ENCODE measurements at regions not wholly inside any gene's neighbourhood (a gene's known extent, or its start where the extent isn't known, plus 50 kb on each side); places are given as distances from the start of the nearest gene placed in this dataset.
"Not testable (repeated sequence)": the region's sequence is repeated elsewhere in the genome, so short reads cannot be mapped to it uniquely, and the experiment has no call there.

DNA sequence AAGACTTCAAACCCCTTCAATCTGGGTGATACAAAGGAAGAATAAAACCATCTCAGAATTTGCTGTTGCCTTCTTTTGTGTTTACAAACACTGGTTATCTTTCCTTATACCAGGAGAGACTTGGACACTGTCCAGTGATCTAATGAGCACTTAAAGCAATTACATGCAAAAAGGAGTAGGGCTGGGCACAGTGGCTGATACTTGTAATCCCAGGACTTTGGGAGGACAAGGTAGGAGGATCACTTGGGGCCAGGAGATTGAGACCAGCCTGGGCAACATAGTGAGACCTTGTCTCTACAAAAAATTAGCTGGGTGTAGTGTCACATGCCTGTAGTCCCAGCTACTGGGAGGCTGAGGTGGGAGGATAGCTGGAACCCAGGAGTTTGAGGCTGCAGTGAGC, 95.7 kb upstream of the DRD5 start:
- Histone ChIP-seq H3K27me3 (ENCODE audit: insufficient read depth, low read length) (no peaks in the 10 kb centered on the region), H3K9me2 (ENCODE audit: low read depth, low read length) (no peaks in the 10 kb centered on the region), H3K9ac (ENCODE audit: low read length) (no peak overlapping the region), H3K27ac (ENCODE audit: low read depth, low read length, poor library complexity, severe bottlenecking) (no peak overlapping the region), H3K4me2 (ENCODE audit: low read length) (no peak overlapping the region), H3K9me3 (ENCODE audit: low read length) (no peaks in the 10 kb centered on the region), H2AFZ (ENCODE audit: low read length) (no peak overlapping the region), H3K36me3 (ENCODE audit: insufficient read depth, low read length) (no peaks in the 10 kb centered on the region), H3K79me2 (ENCODE audit: insufficient read depth, low read length) (no peaks in the 10 kb centered on the region), H3K4me1 (ENCODE audit: insufficient read depth, low read length, severe bottlenecking) (no peaks in the 10 kb centered on the region), H3F3A (ENCODE audit: insufficient read depth, low read length) (no peaks in the 10 kb centered on the region), H3K4me3 (ENCODE audit: low read depth, low read length, poor library complexity, severe bottlenecking) (no peak overlapping the region), H4K20me1 (ENCODE audit: insufficient read depth, low read length) (no peaks in the 10 kb centered on the region)
- TF ChIP-seq, protein P1, sequence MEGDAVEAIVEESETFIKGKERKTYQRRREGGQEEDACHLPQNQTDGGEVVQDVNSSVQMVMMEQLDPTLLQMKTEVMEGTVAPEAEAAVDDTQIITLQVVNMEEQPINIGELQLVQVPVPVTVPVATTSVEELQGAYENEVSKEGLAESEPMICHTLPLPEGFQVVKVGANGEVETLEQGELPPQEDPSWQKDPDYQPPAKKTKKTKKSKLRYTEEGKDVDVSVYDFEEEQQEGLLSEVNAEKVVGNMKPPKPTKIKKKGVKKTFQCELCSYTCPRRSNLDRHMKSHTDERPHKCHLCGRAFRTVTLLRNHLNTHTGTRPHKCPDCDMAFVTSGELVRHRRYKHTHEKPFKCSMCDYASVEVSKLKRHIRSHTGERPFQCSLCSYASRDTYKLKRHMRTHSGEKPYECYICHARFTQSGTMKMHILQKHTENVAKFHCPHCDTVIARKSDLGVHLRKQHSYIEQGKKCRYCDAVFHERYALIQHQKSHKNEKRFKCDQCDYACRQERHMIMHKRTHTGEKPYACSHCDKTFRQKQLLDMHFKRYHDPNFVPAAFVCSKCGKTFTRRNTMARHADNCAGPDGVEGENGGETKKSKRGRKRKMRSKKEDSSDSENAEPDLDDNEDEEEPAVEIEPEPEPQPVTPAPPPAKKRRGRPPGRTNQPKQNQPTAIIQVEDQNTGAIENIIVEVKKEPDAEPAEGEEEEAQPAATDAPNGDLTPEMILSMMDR (IDR thresholded peaks at IDR 0.05; ENCODE audit: low read length), result no peak
- TF ChIP-seq EZH2 (IDR thresholded peaks at IDR 0.05; ENCODE audit: borderline replicate concordance, low read length), result no peak

DNA sequence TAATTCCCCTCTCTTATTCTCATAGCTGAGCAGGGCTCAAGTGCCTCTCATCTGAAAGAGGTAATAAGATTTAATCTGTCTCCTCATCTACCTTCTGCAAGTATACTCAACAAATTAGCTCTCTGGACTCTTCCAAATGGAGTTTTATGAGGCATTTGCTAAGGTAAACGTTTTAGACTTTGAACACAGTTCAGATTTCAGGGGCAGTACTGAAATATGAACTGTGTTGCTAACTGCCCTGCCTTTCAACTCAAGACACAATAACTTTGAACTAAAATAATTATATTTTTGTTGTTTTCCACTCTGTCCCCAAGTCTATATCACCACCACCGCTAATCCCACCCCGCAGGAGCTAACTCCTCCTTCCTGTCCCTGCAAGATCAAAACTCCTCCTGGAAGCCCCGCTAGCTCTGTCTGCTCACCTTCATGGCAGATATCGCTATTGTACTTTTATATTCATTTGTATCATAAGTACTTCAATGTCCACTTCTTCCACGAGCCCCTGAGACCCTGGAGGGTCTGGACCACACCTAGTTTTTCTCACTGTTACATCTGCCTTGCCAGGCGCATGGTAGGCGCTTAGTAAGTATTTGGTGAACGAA, 90.7 kb upstream of the DRD5 start:
- not testable (repeated sequence) for H3K27ac ChIP-seq (ENCODE audit: low read depth, low read length, poor library complexity, severe bottlenecking); H3F3A ChIP-seq (ENCODE audit: insufficient read depth, low read length); H3K4me3 ChIP-seq (ENCODE audit: low read depth, low read length, poor library complexity, severe bottlenecking); H3K79me2 ChIP-seq (ENCODE audit: insufficient read depth, low read length); H3K9me2 ChIP-seq (ENCODE audit: low read depth, low read length); H3K4me2 ChIP-seq (ENCODE audit: low read length); H3K9me3 ChIP-seq (ENCODE audit: low read length); H3K4me1 ChIP-seq (ENCODE audit: insufficient read depth, low read length, severe bottlenecking); H3K9ac ChIP-seq (ENCODE audit: low read length); H4K20me1 ChIP-seq (ENCODE audit: insufficient read depth, low read length); H2AFZ ChIP-seq (ENCODE audit: low read length); H3K27me3 ChIP-seq (ENCODE audit: insufficient read depth, low read length); H3K36me3 ChIP-seq (ENCODE audit: insufficient read depth, low read length)

DNA sequence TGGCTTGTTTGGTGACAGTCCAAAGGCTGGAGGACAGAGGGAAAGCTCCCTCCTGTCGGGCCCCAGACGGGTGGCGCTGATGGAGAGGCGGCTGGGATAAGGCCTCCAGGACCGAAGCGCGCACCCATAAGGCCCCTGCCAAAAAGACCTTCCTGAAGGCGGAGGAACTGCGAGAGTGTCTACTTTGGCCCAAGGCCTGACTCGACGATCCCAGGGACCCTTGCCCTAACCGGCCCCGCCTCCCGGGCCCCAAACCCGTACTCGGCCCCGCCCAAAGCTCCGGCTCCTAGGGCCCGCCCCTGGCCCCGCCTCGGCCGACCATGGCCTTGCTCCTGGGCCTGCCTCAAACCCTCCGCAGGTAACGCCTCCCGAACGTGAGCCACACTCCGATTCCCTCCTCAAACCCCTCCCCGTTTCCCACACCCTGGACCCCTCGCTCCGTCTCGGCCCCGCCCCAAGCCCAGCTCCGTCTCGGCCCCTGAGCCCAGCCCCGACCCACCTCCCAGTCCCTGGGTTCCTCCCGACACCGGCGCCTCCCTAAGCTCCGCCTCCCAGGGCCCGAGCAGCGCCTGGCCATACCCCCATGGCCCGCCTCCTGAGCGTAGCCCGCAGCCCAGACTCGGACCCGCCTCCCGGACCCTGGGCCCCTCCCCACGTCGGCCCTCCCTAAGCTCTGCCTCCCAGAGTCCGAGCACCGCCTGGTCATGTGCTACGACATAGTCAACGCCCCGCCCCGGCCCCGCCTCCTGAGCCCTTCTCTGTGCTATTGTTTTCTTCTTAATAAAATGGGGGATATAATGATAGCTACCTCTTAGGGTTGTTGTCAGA, 90.0 kb upstream of the DRD5 start:
- Histone ChIP-seq H3K27me3 (ENCODE audit: insufficient read depth, low read length) (no peaks in the 10 kb centered on the region), H3K4me2 (ENCODE audit: low read length) (no peak overlapping the region), H2AFZ (ENCODE audit: low read length) (no peak overlapping the region), H3F3A (ENCODE audit: insufficient read depth, low read length) (no peaks in the 10 kb centered on the region), H4K20me1 (ENCODE audit: insufficient read depth, low read length) (no peaks in the 10 kb centered on the region), H3K9me3 (ENCODE audit: low read length) (no peaks in the 10 kb centered on the region), H3K9ac (ENCODE audit: low read length) (no peak overlapping the region), H3K9me2 (ENCODE audit: low read depth, low read length) (no peaks in the 10 kb centered on the region), H3K79me2 (ENCODE audit: insufficient read depth, low read length) (no peaks in the 10 kb centered on the region), H3K4me1 (ENCODE audit: insufficient read depth, low read length, severe bottlenecking) (no peaks in the 10 kb centered on the region), H3K4me3 (ENCODE audit: low read depth, low read length, poor library complexity, severe bottlenecking) (no peak overlapping the region), H3K27ac (ENCODE audit: low read depth, low read length, poor library complexity, severe bottlenecking) (no peak overlapping the region), H3K36me3 (ENCODE audit: insufficient read depth, low read length) (no peaks in the 10 kb centered on the region)
- TF ChIP-seq, protein P1 (IDR thresholded peaks at IDR 0.05; ENCODE audit: low read length), result no peak
- no peak for TF ChIP-seq EZH2 (IDR thresholded peaks at IDR 0.05; ENCODE audit: borderline replicate concordance, low read length)

DNA sequence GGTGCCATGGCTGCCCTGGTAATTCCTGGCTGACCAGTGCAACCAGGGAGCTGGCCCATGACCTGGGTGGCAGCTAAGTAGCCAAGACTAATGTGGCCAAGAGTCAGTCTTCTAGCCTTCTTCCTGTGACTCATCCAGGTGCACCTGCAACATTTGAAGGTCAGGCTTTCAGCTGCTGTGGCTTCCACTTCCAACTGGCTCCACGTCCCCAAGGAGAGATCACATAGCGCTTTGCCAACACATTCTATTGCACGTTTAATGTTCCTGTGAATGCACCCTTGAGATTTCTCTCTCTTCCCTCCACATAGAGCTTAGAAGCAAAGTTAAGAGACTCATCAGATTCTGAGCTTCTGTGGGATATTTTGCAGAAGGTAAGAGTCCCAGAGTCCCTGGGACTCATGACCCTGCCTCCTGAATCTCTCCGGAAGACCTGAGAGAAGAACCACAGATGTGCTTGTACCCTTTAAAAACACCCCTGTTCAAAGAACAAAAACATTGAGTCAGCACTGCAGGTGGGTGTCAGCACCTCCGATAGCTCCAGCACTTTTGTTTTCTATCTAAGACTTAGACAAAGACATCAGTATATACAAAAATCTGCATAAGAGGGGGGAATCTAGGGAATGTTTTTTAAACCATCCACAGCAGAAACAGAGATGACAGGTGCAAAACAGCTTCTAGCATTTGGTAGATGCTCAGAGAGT, 88.5 kb upstream of the DRD5 start:
- H3K79me2 ChIP-seq (ENCODE audit: insufficient read depth, low read length); H2AFZ ChIP-seq (ENCODE audit: low read length); H3K27me3 ChIP-seq (ENCODE audit: insufficient read depth, low read length); H3K27ac ChIP-seq (ENCODE audit: low read depth, low read length, poor library complexity, severe bottlenecking); H3K4me3 ChIP-seq (ENCODE audit: low read depth, low read length, poor library complexity, severe bottlenecking); H3K9me2 ChIP-seq (ENCODE audit: low read depth, low read length); H3F3A ChIP-seq (ENCODE audit: insufficient read depth, low read length); H3K9me3 ChIP-seq (ENCODE audit: low read length); H3K4me2 ChIP-seq (ENCODE audit: low read length); H3K9ac ChIP-seq (ENCODE audit: low read length); H3K36me3 ChIP-seq (ENCODE audit: insufficient read depth, low read length); H3K4me1 ChIP-seq (ENCODE audit: insufficient read depth, low read length, severe bottlenecking); H4K20me1 ChIP-seq (ENCODE audit: insufficient read depth, low read length): not testable (repeated sequence)

DNA sequence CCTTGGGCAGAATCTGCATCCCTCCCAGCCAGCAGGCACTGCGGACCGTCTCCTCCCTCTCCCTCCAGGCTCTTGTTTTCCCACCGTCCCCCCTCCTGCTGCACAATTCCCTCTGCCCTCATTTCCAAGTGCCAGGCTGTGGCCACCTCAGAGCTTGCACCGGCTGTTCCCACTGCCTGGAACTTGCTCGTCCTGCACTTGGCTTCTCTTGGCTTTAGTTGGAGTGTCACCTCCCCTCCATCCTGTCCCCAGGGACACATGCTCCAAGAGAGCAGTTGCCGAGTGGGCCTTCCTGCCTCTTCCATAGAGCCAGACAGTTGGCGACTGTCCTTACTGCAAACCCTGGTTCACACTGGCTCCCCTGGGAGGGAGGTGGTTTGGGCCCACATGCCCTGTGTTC, 87.0 kb upstream of the DRD5 start:
- H3K36me3 ChIP-seq (ENCODE audit: insufficient read depth, low read length); H3K27me3 ChIP-seq (ENCODE audit: insufficient read depth, low read length); H2AFZ ChIP-seq (ENCODE audit: low read length); H3K4me3 ChIP-seq (ENCODE audit: low read depth, low read length, poor library complexity, severe bottlenecking); H3K27ac ChIP-seq (ENCODE audit: low read depth, low read length, poor library complexity, severe bottlenecking); H3K79me2 ChIP-seq (ENCODE audit: insufficient read depth, low read length); H3K4me1 ChIP-seq (ENCODE audit: insufficient read depth, low read length, severe bottlenecking); H3K9me3 ChIP-seq (ENCODE audit: low read length); H3F3A ChIP-seq (ENCODE audit: insufficient read depth, low read length); H3K9ac ChIP-seq (ENCODE audit: low read length); H4K20me1 ChIP-seq (ENCODE audit: insufficient read depth, low read length); H3K9me2 ChIP-seq (ENCODE audit: low read depth, low read length); H3K4me2 ChIP-seq (ENCODE audit: low read length): not testable (repeated sequence)

DNA sequence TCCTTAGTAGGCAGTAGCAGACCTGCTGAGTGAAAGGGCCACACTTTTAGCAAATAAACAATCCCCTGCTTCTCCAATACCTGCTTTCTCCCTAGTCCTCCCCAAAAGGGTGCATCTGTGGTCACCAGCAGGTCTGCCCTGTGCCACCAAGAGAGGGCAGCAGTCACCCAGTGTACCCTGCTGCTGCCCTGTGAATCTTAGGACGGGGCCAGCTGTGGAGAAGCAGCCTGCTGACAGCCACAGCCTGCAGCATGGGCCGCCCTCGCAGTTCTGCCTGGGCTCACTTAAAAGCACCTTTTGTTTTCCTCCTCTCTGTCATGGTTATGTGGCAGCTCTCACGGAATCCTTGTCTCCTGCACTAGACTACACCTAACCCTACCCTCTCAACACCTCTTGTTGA, 85.4 kb upstream of the DRD5 start:
- H3K9me3 ChIP-seq (ENCODE audit: low read length); H3K4me3 ChIP-seq (ENCODE audit: low read depth, low read length, poor library complexity, severe bottlenecking); H2AFZ ChIP-seq (ENCODE audit: low read length); H3K27ac ChIP-seq (ENCODE audit: low read depth, low read length, poor library complexity, severe bottlenecking); H3K36me3 ChIP-seq (ENCODE audit: insufficient read depth, low read length); H3K79me2 ChIP-seq (ENCODE audit: insufficient read depth, low read length); H3K27me3 ChIP-seq (ENCODE audit: insufficient read depth, low read length); H3K9ac ChIP-seq (ENCODE audit: low read length); H3K9me2 ChIP-seq (ENCODE audit: low read depth, low read length); H3F3A ChIP-seq (ENCODE audit: insufficient read depth, low read length); H3K4me1 ChIP-seq (ENCODE audit: insufficient read depth, low read length, severe bottlenecking); H4K20me1 ChIP-seq (ENCODE audit: insufficient read depth, low read length); H3K4me2 ChIP-seq (ENCODE audit: low read length): not testable (repeated sequence)

All from OCI-LY1 (cell line).